Osteoblast (primary cell): ENCODE measurements at regions not wholly inside any gene's neighbourhood (a gene's known extent, or its start where the extent isn't known, plus 50 kb on each side); places are given as distances from the start of the nearest gene placed in this dataset.

Experiments used
- DNase-seq: peaks from one replicate; pipeline ENCODE4 v3.0.0; 2011; ENCODE audit warnings: low spot score, mixed read lengths; ENCODE audit not compliant: insufficient read length; ENCODE audit errors: missing footprints
- H2AFZ ChIP-seq: 2 replicates; pipeline ENCODE4 v1.6.0; 2011; ENCODE audit warnings: mild to moderate bottlenecking, low read length
- H3K27ac ChIP-seq: 2 replicates; pipeline ENCODE4 v1.5.1; 2011; ENCODE audit warnings: mild to moderate bottlenecking, low read depth, low read length, moderate library complexity
- H3K27me3 ChIP-seq: 2 replicates; pipeline ENCODE4 v1.6.0; 2012; ENCODE audit warnings: mild to moderate bottlenecking, control low read depth, inconsistent platforms, low read length, moderate library complexity; ENCODE audit not compliant: insufficient read depth
- H3K36me3 ChIP-seq: 2 replicates; pipeline ENCODE4 v1.5.1; 2011; ENCODE audit warnings: mild to moderate bottlenecking, low read length, control low read depth, moderate library complexity; ENCODE audit not compliant: insufficient read depth
- H3K4me1 ChIP-seq: 2 replicates; pipeline ENCODE4 v1.5.1; 2011; ENCODE audit warnings: mild to moderate bottlenecking, low read length, control low read depth, moderate library complexity; ENCODE audit not compliant: insufficient read depth
- H3K4me2 ChIP-seq: 2 replicates; pipeline ENCODE4 v1.6.0; 2011; ENCODE audit warnings: mild to moderate bottlenecking, low read length; ENCODE audit not compliant: insufficient read depth
- H3K4me3 ChIP-seq: fragments of 200-600 bp; sonication (generic); 3 replicates; pipeline ENCODE4 v1.5.1; 2012; ENCODE audit warnings: mild to moderate bottlenecking, low read length, inconsistent platforms; ENCODE audit not compliant: insufficient read depth
- H3K79me2 ChIP-seq: 2 replicates; pipeline ENCODE4 v1.6.0; 2012; ENCODE audit warnings: mild to moderate bottlenecking, low read length, control low read depth, inconsistent platforms; ENCODE audit not compliant: insufficient read depth
- H3K9me3 ChIP-seq: 2 replicates; pipeline ENCODE4 v1.5.1; 2011; ENCODE audit warnings: low read depth, low read length, control low read depth
- H4K20me1 ChIP-seq: 2 replicates; pipeline ENCODE4 v1.6.0; 2012; ENCODE audit warnings: mild to moderate bottlenecking, low read length, control low read depth; ENCODE audit not compliant: insufficient read depth
- CTCF ChIP-seq: IDR thresholded peaks from 2 replicates; pipeline ENCODE4 v1.5.1; 2011; ENCODE audit warnings: mild to moderate bottlenecking, low read depth, low read length, moderate library complexity; ENCODE audit errors: extremely low read depth

DNA sequence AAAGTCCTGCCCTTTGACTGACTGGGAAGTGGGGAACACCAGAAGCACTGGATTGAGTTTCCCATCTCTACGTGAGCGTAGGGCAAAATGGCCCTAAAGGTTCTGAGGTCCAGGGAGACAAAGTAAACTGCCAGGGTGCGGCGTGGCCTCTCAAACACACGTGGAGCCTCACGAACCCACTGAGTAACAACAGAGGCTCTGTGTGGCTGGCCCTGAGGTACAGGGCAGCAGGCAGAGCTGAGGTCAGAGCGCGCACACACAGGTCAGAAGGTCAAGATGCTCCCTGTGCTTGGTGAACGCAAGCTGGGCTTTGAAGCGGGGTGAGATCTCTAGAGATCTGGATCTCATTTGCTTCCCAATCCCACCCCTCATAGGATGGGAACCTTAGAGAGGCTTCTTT lies 99.0 kb upstream of the ZMIZ1 start:
- H3K4me2 ChIP-seq: no peak overlapping the region
- H3K4me3 ChIP-seq: no peak overlapping the region
- H2AFZ ChIP-seq: no peak overlapping the region
- no peak overlapping the region for H3K27ac ChIP-seq
- H3K27me3 ChIP-seq: no peaks in the 10 kb centered on the region
- no peak for TF ChIP-seq CTCF
- peaks cover 34% of the 10 kb centered on the region for H3K4me1 ChIP-seq
- no peak for DNase-seq
- H3K79me2 ChIP-seq: no peaks in the 10 kb centered on the region
- H3K36me3 ChIP-seq: no peaks in the 10 kb centered on the region
- no peaks in the 10 kb centered on the region for H3K9me3 ChIP-seq
- H4K20me1 ChIP-seq: no peaks in the 10 kb centered on the region

GRCh38 chr10:78970261-78970660 lies 98.5 kb upstream of the ZMIZ1 start:
- Histone ChIP-seq H3K4me1 (peaks cover 35% of the 10 kb centered on the region), H3K4me3 (no peak overlapping the region), H3K9me3 (no peaks in the 10 kb centered on the region), H4K20me1 (no peaks in the 10 kb centered on the region), H3K4me2 (no peak overlapping the region), H2AFZ (no peak overlapping the region), H3K36me3 (no peaks in the 10 kb centered on the region), H3K27ac (no peak overlapping the region), H3K27me3 (no peaks in the 10 kb centered on the region), H3K79me2 (no peaks in the 10 kb centered on the region)
- no peak for TF ChIP-seq CTCF
- no peak for DNase-seq

DNA sequence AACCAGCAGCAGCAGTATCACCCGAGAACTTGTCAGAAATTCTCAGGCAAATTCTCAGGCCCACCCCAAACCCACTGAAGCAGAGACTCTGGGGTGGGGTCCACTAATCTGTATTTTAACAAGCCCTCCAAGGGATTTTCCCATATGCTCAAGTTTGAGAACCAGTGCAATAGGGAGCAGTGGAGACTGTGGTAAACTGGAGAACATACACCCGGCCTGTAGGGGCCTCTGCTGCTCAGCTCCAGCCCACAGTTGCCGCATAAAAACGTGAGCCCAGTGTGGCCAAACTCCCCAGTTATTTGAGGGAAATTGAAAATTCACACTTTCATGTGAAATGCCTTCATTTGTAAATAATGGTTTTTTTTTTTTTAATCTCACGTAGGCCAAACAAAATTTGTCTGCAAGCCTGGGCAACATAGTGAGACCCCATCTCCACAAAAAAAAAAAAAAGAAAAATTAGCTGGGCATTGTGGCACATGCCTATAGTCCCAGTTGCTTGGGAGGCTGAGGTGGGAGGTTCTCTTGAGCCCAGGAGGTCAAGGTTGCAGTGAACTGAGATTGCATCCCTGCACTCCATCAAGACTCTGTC lies 97.6 kb upstream of the ZMIZ1 start:
- Histone ChIP-seq H3K4me3 (no peak overlapping the region), H3K4me1 (peaks cover 32% of the 10 kb centered on the region), H3K4me2 (no peak overlapping the region), H3K27me3 (no peaks in the 10 kb centered on the region), H3K27ac (no peak overlapping the region), H3K36me3 (no peaks in the 10 kb centered on the region), H4K20me1 (no peaks in the 10 kb centered on the region), H3K9me3 (no peaks in the 10 kb centered on the region), H3K79me2 (peaks cover 5% of the 10 kb centered on the region), H2AFZ (no peak overlapping the region)
- TF ChIP-seq CTCF: peak; percentile 20
- no peak for DNase-seq

- peak overlapping the region; percentile 86 for H3K4me2 ChIP-seq
- peaks cover 39% of the 10 kb centered on the region for H3K4me1 ChIP-seq
- peak overlapping the region; percentile 97 for H3K27ac ChIP-seq
- peak; percentile 97 for DNase-seq
- no peaks in the 10 kb centered on the region for H3K36me3 ChIP-seq
- H2AFZ ChIP-seq: peak overlapping the region; percentile 51
- no peaks in the 10 kb centered on the region for H3K9me3 ChIP-seq
- peaks cover 10% of the 10 kb centered on the region for H3K79me2 ChIP-seq
- H3K27me3 ChIP-seq: no peaks in the 10 kb centered on the region
- H4K20me1 ChIP-seq: no peaks in the 10 kb centered on the region
- no peak for TF ChIP-seq CTCF
- peak overlapping the region; percentile 71 for H3K4me3 ChIP-seq
Measured at GRCh38 chr10:78972160-78972946, 96.4 kb upstream of the ZMIZ1 start.
